IMR-90 (cell line): ENCODE measurements at regions not wholly inside any gene's neighbourhood (a gene's known extent, or its start where the extent isn't known, plus 50 kb on each side); places are given as distances from the start of the nearest gene placed in this dataset.

Experiments used
- ATAC-seq: fragments of 200-7000 bp; cut with Tn5 transposase; 2 replicates; pipeline ENCODE4 v1.9.1; 2020; ENCODE audit warnings: low read depth, mild to moderate bottlenecking, moderate library complexity
- BruUV-seq: library from RNA; stranded (reverse); fragments of 400-500 nt; replicated peaks from 2 replicates; lab custom pipeline; 2021; lab: Mats Ljungman, UMichigan
- CTCF ChIA-PET: fragments of 300-600 bp; formaldehyde crosslinking; extraction: SDS; loops from one replicate; lab custom pipeline; 2021; ENCODE audit warnings: antibody characterized with exemption; lab: Yijun Ruan, JAX
- POLR2A ChIA-PET: fragments of 300-600 bp; sonication (Branson Sonifier 250); formaldehyde crosslinking; loops from one replicate; lab custom pipeline; 2022; ENCODE audit warnings: antibody characterized with exemption; ENCODE audit not compliant: unreplicated experiment; lab: Charles Lee
- DNase-seq: peaks from one replicate; pipeline ENCODE4 v3.0.0; 2013
- H2AFZ ChIP-seq: replicated peaks from 2 replicates; pipeline ENCODE3; 2013; ENCODE audit warnings: low read length, mild to moderate bottlenecking; ENCODE audit not compliant: poor library complexity
- H2AK5ac ChIP-seq: 2 replicates; pipeline ENCODE4 v1.6.1; 2013; ENCODE audit warnings: low read depth, low read length, inconsistent platforms
- H2AK9ac ChIP-seq: replicated peaks from 2 replicates; pipeline ENCODE3; 2013; ENCODE audit warnings: mild to moderate bottlenecking, low read depth, low read length, moderate library complexity; ENCODE audit not compliant: poor library complexity
- H2BK120ac ChIP-seq: 2 replicates; pipeline ENCODE4 v1.6.1; 2013; ENCODE audit warnings: low read depth, low read length, inconsistent platforms
- H2BK15ac ChIP-seq: 3 replicates; pipeline ENCODE4 v1.6.1; 2013; ENCODE audit warnings: low read depth, low read length, inconsistent platforms
- H2BK20ac ChIP-seq: 2 replicates; pipeline ENCODE4 v1.6.1; 2013; ENCODE audit warnings: low read depth, mild to moderate bottlenecking, inconsistent platforms, low read length, moderate library complexity
- H2BK5ac ChIP-seq: 2 replicates; pipeline ENCODE4 v1.6.1; 2013; ENCODE audit warnings: mild to moderate bottlenecking, low read depth, low read length, inconsistent platforms; ENCODE audit not compliant: poor library complexity, severe bottlenecking
- H3K14ac ChIP-seq: replicated peaks from 2 replicates; pipeline ENCODE4 v1.6.1; 2013; ENCODE audit warnings: low read depth, low read length, inconsistent platforms
- H3K18ac ChIP-seq: 2 replicates; pipeline ENCODE4 v1.6.1; 2013; ENCODE audit warnings: low read depth, low read length, control low read depth
- H3K23ac ChIP-seq: 2 replicates; pipeline ENCODE4 v1.6.1; 2013; ENCODE audit warnings: low read depth, low read length, inconsistent platforms
- H3K27ac ChIP-seq: 2 replicates; pipeline ENCODE4 v1.5.1; 2013; ENCODE audit warnings: mild to moderate bottlenecking, control low read depth, low read length; ENCODE audit not compliant: insufficient read depth
- H3K27me3 ChIP-seq: 2 replicates; pipeline ENCODE4 v1.6.1; 2013; ENCODE audit warnings: low read length; ENCODE audit not compliant: control insufficient read depth, insufficient read depth
- H3K36me3 ChIP-seq: 2 replicates; pipeline ENCODE4 v1.6.1; 2013; ENCODE audit warnings: low read length, mixed read lengths; ENCODE audit not compliant: control insufficient read depth, insufficient read depth
- H3K4ac ChIP-seq: 2 replicates; pipeline ENCODE4 v1.6.1; 2013; ENCODE audit warnings: low read depth, low read length, inconsistent platforms
- H3K4me1 ChIP-seq: 2 replicates; pipeline ENCODE4 v1.6.1; 2013; ENCODE audit warnings: low read length, mixed read lengths; ENCODE audit not compliant: control insufficient read depth, insufficient read depth
- H3K4me2 ChIP-seq: 2 replicates; pipeline ENCODE4 v1.6.1; 2013; ENCODE audit warnings: low read depth, mild to moderate bottlenecking, control low read depth, low read length, moderate library complexity
- H3K4me3 ChIP-seq: 2 replicates; pipeline ENCODE4 v1.5.1; 2013; ENCODE audit warnings: low read depth, mild to moderate bottlenecking, control low read depth, low read length, moderate library complexity; ENCODE audit not compliant: insufficient read depth
- H3K56ac ChIP-seq: 2 replicates; pipeline ENCODE4 v1.6.1; 2013; ENCODE audit warnings: low read length, inconsistent platforms; ENCODE audit not compliant: insufficient read depth; ENCODE audit errors: extremely low read depth
- H3K79me1 ChIP-seq, 2 experiments: 2 replicates each; pipeline ENCODE4 v1.6.1; 2013; ENCODE audit warnings: low read length in 2 of 2, inconsistent platforms in 1 of 2, low read depth in 1 of 2
- H3K9ac ChIP-seq: 2 replicates; pipeline ENCODE4 v1.6.1; 2013; ENCODE audit warnings: low read depth, low read length, control low read depth
- H3K9me1 ChIP-seq: 2 replicates; pipeline ENCODE4 v1.6.1; 2013; ENCODE audit warnings: low read length, inconsistent platforms; ENCODE audit not compliant: insufficient read depth
- H3K9me3 ChIP-seq: 2 replicates; pipeline ENCODE4 v1.6.1; 2013; ENCODE audit warnings: low read length; ENCODE audit not compliant: control insufficient read depth, insufficient read depth
- H4K20me1 ChIP-seq: 2 replicates; pipeline ENCODE4 v1.6.1; 2013; ENCODE audit warnings: low read length, inconsistent platforms; ENCODE audit not compliant: insufficient read depth
- H4K5ac ChIP-seq: 2 replicates; pipeline ENCODE4 v1.6.1; 2013; ENCODE audit warnings: mild to moderate bottlenecking, low read depth, low read length, control low read depth
- H4K8ac ChIP-seq, 2 experiments: 2 replicates each; pipeline ENCODE4 v1.6.1; 2013; ENCODE audit warnings: low read depth in 2 of 2, low read length in 2 of 2, control low read depth in 1 of 2, inconsistent platforms in 1 of 2
- H4K91ac ChIP-seq: 2 replicates; pipeline ENCODE4 v1.6.1; 2013; ENCODE audit warnings: low read depth, low read length, inconsistent platforms; ENCODE audit not compliant: insufficient read depth
- BHLHE40 ChIP-seq: fragments of 150-350 bp; IDR thresholded peaks from 2 replicates; pipeline ENCODE4 v1.6.1; 2016; ENCODE audit warnings: mild to moderate bottlenecking, low read depth, low read length
- CEBPB ChIP-seq: IDR thresholded peaks from 2 replicates; pipeline ENCODE4 v1.6.1; 2012; ENCODE audit warnings: low read depth, low read length, improper control_type of control experiment
- CHD1 ChIP-seq: IDR thresholded peaks from 2 replicates; pipeline ENCODE4 v1.6.1; 2012; ENCODE audit warnings: low read depth, low read length, improper control_type of control experiment
- FOS ChIP-seq: fragments of 150-350 bp; IDR thresholded peaks from 2 replicates; pipeline ENCODE4 v1.6.1; 2016; ENCODE audit warnings: low read depth, low read length
- MAFK ChIP-seq: IDR thresholded peaks from 2 replicates; pipeline ENCODE4 v1.6.1; 2012; ENCODE audit warnings: low read depth, low read length, improper control_type of control experiment
- MXI1 ChIP-seq: IDR thresholded peaks from 2 replicates; pipeline ENCODE4 v1.6.1; 2012; ENCODE audit warnings: low read depth, mild to moderate bottlenecking, low read length, moderate library complexity, borderline replicate concordance
- NFE2L2 ChIP-seq: fragments of 150-350 bp; IDR thresholded peaks from 2 replicates; pipeline ENCODE4 v1.6.1; 2016; ENCODE audit warnings: low read depth, mild to moderate bottlenecking, low read length
- RCOR1 ChIP-seq: IDR thresholded peaks from 2 replicates; pipeline ENCODE4 v1.6.1; 2012; ENCODE audit warnings: mild to moderate bottlenecking, low read length, improper control_type of control experiment; ENCODE audit not compliant: insufficient replicate concordance
- RFX5 ChIP-seq: IDR thresholded peaks from 2 replicates; pipeline ENCODE4 v1.8.0; 2012; ENCODE audit warnings: low read depth, mild to moderate bottlenecking, low read length, moderate library complexity
- SMC3 ChIP-seq: fragments of 150-350 bp; IDR thresholded peaks from 2 replicates; pipeline ENCODE4 v1.6.1; 2016; ENCODE audit warnings: low read depth, mild to moderate bottlenecking, antibody characterized with exemption, low read length, moderate library complexity
- WGBS, 2 experiments: methylation state at CpG; one replicate each; pipeline versions ENCODE4 v1.1.5 to v1.1.7; 2013; ENCODE audit warnings: missing lambda C conversion rate in 2 of 2; ENCODE audit not compliant: insufficient read length in 1 of 2; ENCODE audit errors: extremely low coverage in 2 of 2; 5-methylcytosine and 5-hydroxymethylcytosine counted together
- dilution Hi-C: fragments of 300-500 bp; cut with HindIII; formaldehyde crosslinking; loops from one replicate; pipeline ENCODE4 v1.14.3; 2018; ENCODE audit warnings: low sequenced_read_pairs; ENCODE audit not compliant: unreplicated experiment
- in situ Hi-C: fragments of 300-500 bp; cut with MboI; formaldehyde crosslinking; loops from 3 replicates; pipeline ENCODE4 v1.14.3; 2019; ENCODE audit warnings: low sequenced_read_pairs, inconsistent platforms, mixed read lengths
- intact Hi-C: fragments of 100-400 bp; cut with micrococcal nuclease; formaldehyde crosslinking; loops from 2 replicates; pipeline ENCODE4 v1.10.0; 2022
- TF ChIP-seq, protein P1 (sequence below): conservative IDR thresholded peaks from 2 replicates; pipeline ENCODE4 v1.5.1; 2012; ENCODE audit warnings: mild to moderate bottlenecking, low read depth, low read length, improper control_type of control experiment

DNA sequence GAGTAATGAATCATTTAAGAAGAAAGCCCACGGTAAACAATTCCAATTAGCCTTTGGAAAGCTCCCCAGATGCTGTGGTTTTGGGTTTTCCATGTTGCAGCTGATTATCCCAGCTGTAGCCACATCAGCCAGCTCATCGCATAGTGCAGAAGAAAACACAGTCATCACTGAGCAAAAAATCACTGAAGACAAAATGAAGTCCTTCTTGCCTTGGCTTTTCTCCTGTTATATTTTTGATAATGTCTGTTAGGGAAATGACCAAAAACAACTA lies 193.0 kb upstream of the C1QTNF7 start:
- Histone ChIP-seq H3K4me3 (no peak overlapping the region), H3K9ac (no peak overlapping the region; the same call in 1 of the 2 replicates), H3K4me2 (no peak overlapping the region), H3K18ac (peak overlapping the region; percentile 74; the same call in 1 of the 2 replicates), H2AK5ac (0 out of 2 replicates have a peak overlapping the region, but pooled peaks have one; percentile 9), H3K9me1 (peaks cover 27% of the 10 kb centered on the region), H2BK15ac (peak overlapping the region; percentile 3; the same call in 1 of the 3 replicates), H3K36me3 (no peaks in the 10 kb centered on the region), H3K56ac (no peak overlapping the region), H3K4me1 (peaks cover 27% of the 10 kb centered on the region), H4K20me1 (peaks cover 3% of the 10 kb centered on the region; the same call in 1 of the 2 replicates), H3K79me1 (no peaks in the 10 kb centered on the region), H4K91ac (peak overlapping the region; percentile 37; the same call in 1 of the 2 replicates), H2BK20ac (peak overlapping the region; percentile 79), H3K4ac (peak overlapping the region; percentile 51; the same call in 1 of the 2 replicates), H3K9me3 (no peaks in the 10 kb centered on the region), H3K23ac (no peak overlapping the region), H2BK120ac (peak overlapping the region; percentile 85), H2AFZ (no peak overlapping the region), H4K5ac (no peak overlapping the region; the same call in 1 of the 2 replicates), H3K27me3 (no peaks in the 10 kb centered on the region), H2BK5ac (peak overlapping the region; percentile 91), H2AK9ac (no peak overlapping the region), H3K27ac (peak overlapping the region; percentile 61; the same call in 1 of the 2 replicates), H4K8ac (peak overlapping the region in 1 of 2 experiments; percentile 72; a peak in 2 of 4 replicates), H3K14ac (0 out of 2 replicates have a peak overlapping the region, but pooled peaks have one; percentile 47)
- dilution Hi-C loops, result no loop called here
- intact Hi-C loops, result loop anchor here (1.0 to 10.0 kb wide), 5 partner anchors 108 to 770 kb away; partner anchors contain the start of gene CPEB2
- TF ChIP-seq BHLHE40, result no peak; the same call in 1 of the 2 replicates
- no peak for TF ChIP-seq MXI1
- TF ChIP-seq, protein P1, sequence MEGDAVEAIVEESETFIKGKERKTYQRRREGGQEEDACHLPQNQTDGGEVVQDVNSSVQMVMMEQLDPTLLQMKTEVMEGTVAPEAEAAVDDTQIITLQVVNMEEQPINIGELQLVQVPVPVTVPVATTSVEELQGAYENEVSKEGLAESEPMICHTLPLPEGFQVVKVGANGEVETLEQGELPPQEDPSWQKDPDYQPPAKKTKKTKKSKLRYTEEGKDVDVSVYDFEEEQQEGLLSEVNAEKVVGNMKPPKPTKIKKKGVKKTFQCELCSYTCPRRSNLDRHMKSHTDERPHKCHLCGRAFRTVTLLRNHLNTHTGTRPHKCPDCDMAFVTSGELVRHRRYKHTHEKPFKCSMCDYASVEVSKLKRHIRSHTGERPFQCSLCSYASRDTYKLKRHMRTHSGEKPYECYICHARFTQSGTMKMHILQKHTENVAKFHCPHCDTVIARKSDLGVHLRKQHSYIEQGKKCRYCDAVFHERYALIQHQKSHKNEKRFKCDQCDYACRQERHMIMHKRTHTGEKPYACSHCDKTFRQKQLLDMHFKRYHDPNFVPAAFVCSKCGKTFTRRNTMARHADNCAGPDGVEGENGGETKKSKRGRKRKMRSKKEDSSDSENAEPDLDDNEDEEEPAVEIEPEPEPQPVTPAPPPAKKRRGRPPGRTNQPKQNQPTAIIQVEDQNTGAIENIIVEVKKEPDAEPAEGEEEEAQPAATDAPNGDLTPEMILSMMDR, result no peak
- peak; percentile 45; the same call in 1 of the 2 replicates for TF ChIP-seq NFE2L2
- TF ChIP-seq RCOR1, result peak; percentile 85
- peak; percentile 42 for TF ChIP-seq MAFK
- TF ChIP-seq CEBPB, result peak; percentile 33; the same call in 1 of the 2 replicates
- no peak for TF ChIP-seq RFX5
- TF ChIP-seq FOS, result peak; percentile 77
- TF ChIP-seq SMC3, result no peak
- TF ChIP-seq CHD1, result no peak
- ChIA-PET POLR2A (interaction anchor here (0.5 kb wide), 1 partner anchor 235 kb away, joined by 3 read pairs; the partner anchor contains the start of gene CC2D2A), CTCF (interaction anchor here (1.1 kb wide), 1 partner anchor 235 kb away, joined by 5 read pairs; the partner anchor contains the start of gene CC2D2A)
- DNase-seq, result peak; percentile 98
- no CpG with 5 or more reads among the region's 2 CpGs for WGBS, 2 experiments
- ATAC-seq, result peak; percentile 61
- BruUV-seq, result no TSS peak
- in situ Hi-C loops, result loop anchor here (5.0 kb wide), 1 partner anchor 223 kb away; no protein-coding TSS in a partner anchor
